Ovary (tissue), 7 donors: ENCODE measurements at regions not wholly inside any gene's neighbourhood (a gene's known extent, or its start where the extent isn't known, plus 50 kb on each side); places are given as distances from the start of the nearest gene placed in this dataset.

ENCODE experiments used
- DNase-seq, 5 donors: peaks; one replicate each; pipeline ENCODE4 v3.0.0-alpha.2; 2019 to 2020
- H3K27ac ChIP-seq, 2 donors: fragments of 200-600 bp; one replicate each; pipeline versions ENCODE4 v1.5.1 to v1.8.0; 2019 to 2022
- H3K27me3 ChIP-seq: fragments of 200-600 bp; one replicate; pipeline ENCODE4 v1.8.0; 2022
- H3K36me3 ChIP-seq: fragments of 200-600 bp; sonication (generic); one replicate; pipeline ENCODE4 v1.5.1; 2019
- H3K4me1 ChIP-seq: one replicate; pipeline ENCODE4 v1.8.1; 2013; ENCODE audit warnings: mild to moderate bottlenecking, moderate library complexity; ENCODE audit not compliant: insufficient read depth
- H3K4me3 ChIP-seq: fragments of 200-600 bp; sonication (generic); one replicate; pipeline ENCODE4 v1.5.1; 2017
- H3K9me3 ChIP-seq, 2 donors: fragments of 200-600 bp in 1 of 2; sonication (generic) in 1 of 2; one replicate each; pipeline versions ENCODE4 v1.5.1 to v1.8.1; 2013 to 2019; ENCODE audit warnings: mild to moderate bottlenecking in 1 of 2, moderate library complexity in 1 of 2
- EP300 ChIP-seq: sonication (generic); formaldehyde crosslinking; IDR thresholded peaks from one replicate; pipeline ENCODE4 v1.6.1; 2017; ENCODE audit warnings: antibody characterized with exemption
- POLR2A ChIP-seq: fragments of 450-650 bp; IDR thresholded peaks from one replicate; pipeline ENCODE4 v1.6.1; 2017; ENCODE audit warnings: antibody characterized with exemption, mild to moderate bottlenecking, moderate library complexity
- WGBS, 3 donors: extraction: QIAGEN DNeasy Blood & Tissue Kit in 1 of 3; methylation state at CpG; one replicate each; pipeline versions ENCODE4 v1.1.5 to v1.1.7; 2013 to 2017; 5-methylcytosine and 5-hydroxymethylcytosine counted together
- intact Hi-C, 4 donors: fragments of 100-400 bp; cut with DNase I; formaldehyde crosslinking; loops; one replicate each; pipeline versions ENCODE4 v1.11.0 to v1.15.1; 2022 to 2023
- TF ChIP-seq, protein P1 (sequence below), 3 donors: fragments of 450-650 bp in 2 of 3; fragments of 200-600 bp in 1 of 3; IDR thresholded peaks; one replicate each; pipeline versions ENCODE4 v1.5.1 to v1.8.0; 2016 to 2022; ENCODE audit warnings: antibody characterized with exemption in 3 of 3, mild to moderate bottlenecking in 1 of 3
- donor health status: DM: no; HTN: no; CAD: no; lungs with moderate emphysema.
- donor health status: DM: no; HTN: no; CAD: no.
- donor health status: Bipolar disorder and iron deficiency.
- donor health status: DM: no; HTN: no; CAD: no.
- donor health status: DM: yes; HTN: yes; CAD: no.

DNA sequence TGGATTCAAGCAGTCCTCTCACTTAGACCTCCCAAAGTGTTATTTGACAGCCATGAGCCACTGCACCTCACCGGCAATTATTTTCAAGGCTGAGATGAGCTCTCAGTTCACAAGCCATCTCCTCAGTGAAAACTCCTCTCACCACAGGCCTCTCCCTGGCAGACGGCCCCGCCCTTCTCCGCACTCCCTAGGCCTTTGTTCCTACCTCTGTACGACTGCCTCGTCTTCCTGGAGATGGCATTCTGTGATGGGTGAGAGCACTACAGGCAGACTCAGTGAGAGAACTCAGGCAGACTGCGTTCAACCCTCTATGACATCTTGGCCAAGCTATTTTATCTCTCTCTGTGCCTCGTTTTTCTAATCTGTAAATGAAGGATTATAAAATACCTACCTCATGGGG is 67.0 kb upstream of the TPM1 start:
- TF ChIP-seq, protein P1, sequence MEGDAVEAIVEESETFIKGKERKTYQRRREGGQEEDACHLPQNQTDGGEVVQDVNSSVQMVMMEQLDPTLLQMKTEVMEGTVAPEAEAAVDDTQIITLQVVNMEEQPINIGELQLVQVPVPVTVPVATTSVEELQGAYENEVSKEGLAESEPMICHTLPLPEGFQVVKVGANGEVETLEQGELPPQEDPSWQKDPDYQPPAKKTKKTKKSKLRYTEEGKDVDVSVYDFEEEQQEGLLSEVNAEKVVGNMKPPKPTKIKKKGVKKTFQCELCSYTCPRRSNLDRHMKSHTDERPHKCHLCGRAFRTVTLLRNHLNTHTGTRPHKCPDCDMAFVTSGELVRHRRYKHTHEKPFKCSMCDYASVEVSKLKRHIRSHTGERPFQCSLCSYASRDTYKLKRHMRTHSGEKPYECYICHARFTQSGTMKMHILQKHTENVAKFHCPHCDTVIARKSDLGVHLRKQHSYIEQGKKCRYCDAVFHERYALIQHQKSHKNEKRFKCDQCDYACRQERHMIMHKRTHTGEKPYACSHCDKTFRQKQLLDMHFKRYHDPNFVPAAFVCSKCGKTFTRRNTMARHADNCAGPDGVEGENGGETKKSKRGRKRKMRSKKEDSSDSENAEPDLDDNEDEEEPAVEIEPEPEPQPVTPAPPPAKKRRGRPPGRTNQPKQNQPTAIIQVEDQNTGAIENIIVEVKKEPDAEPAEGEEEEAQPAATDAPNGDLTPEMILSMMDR (IDR thresholded peaks at IDR 0.05): no peak
- TF ChIP-seq EP300 (no peak), POLR2A (no peak)
- Histone ChIP-seq H3K9me3 (no peaks in the 10 kb centered on the region), H3K36me3 (no peaks in the 10 kb centered on the region), H3K27ac (no peak overlapping the region), H3K4me3 (no peak overlapping the region), H3K4me1 (peaks cover 1% of the 10 kb centered on the region), H3K27me3 (no peaks in the 10 kb centered on the region)
- intact Hi-C loops: no loop called here
- 59 to 60% (median 60%) methylated on average over 8 of the region's 8 CpGs for WGBS, 3 donors
- DNase-seq: no peak

DNA sequence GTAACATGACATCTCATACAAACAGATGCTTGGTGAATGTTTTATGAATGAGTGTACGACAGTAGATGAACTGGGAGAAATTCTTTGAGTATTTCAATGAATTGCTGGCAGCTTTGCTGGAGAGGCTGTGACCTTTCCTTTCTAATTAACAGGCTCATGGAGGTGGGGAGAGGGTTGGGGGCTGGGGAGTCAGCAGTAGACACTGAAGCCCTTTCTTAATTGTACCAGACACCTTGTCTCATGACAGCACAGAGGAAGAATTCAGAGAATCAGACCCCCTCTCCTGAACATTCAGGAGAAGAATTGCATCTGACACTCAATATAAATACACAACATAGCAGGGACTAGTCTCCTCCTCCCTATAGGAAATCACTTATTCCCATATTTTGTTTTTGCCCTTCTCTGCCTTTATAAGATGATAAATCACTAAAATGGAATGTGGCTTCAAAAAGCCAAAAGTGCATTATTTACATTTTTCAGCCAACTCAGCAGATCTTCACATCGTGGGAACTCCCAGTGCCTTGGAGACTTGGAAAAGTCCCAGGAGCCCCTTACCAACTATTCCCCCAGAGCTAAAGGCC is 66.2 kb upstream of the TPM1 start:
- H3K27ac ChIP-seq: no peak overlapping the region
- peaks cover 1% of the 10 kb centered on the region for H3K4me1 ChIP-seq
- no peak for DNase-seq
- intact Hi-C loops: no loop called here
- H3K4me3 ChIP-seq: no peak overlapping the region
- H3K36me3 ChIP-seq: no peaks in the 10 kb centered on the region
- no peaks in the 10 kb centered on the region for H3K9me3 ChIP-seq
- TF ChIP-seq, protein P1 (IDR thresholded peaks at IDR 0.05): no peak
- TF ChIP-seq EP300 (no peak), POLR2A (no peak)
- H3K27me3 ChIP-seq: no peaks in the 10 kb centered on the region
- 16 to 25% (median 17%) methylated on average over 2 of the region's 2 CpGs for WGBS, 3 donors

DNA sequence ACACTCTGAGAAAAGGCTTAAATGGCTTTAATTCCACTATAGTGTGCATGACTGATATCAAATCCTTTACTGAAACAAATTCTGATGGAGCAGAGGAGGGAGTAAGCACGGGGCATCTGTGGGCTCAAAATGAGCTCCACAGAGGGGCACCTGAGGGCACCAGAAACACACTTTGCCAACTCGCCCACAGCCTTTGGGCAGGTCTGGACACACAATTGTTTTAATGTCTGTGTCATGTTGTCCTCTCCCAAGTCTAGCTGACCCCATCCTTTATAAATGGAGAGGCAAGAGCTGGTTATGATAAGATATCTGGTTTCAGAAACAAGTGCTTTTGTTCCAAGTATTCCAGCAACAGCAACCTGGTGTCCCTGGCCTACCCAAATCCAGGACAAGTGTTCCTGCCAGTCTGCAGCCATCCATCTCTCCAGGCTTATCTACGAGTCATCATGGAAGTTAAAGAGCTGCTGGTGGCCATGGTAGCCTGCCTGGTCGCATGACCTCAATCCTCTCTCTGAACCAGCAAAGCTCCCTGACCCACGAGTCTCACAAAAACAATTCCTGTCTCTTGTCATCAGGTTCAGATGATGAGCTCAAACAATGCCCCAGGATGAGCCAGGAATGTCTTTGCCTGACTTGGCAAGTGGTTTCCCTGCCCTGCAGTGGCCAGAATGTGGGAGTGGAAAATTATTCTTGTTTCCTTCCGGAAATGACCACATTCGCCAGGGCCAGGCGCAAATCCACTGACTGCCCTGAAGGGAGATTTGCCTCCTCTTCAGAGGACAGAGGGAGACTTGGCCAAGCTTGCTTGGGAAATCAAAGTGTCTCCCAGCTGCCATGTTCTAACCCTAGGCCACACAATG is 64.4 kb upstream of the TPM1 start:
- no peak for DNase-seq

DNA sequence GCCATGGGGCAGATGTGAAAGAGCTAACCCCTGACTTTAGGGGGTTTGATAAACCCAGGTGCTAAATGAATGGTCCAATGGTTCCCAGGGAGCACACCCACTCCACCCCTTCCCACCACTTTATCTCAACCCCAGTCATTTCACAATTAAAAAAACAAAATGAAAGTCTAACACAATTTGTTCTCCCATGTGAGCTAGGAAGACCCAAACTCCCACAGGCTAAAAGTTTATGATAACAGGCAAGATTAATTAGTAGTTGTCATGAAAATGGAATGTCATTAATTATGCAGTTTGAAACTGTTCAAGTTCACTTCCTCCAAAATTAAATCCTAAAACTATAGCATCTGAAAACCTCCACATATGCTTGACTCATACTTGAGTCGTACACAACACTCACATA is 63.3 kb upstream of the TPM1 start:
- DNase-seq: no peak

More for the DNA sequence above, 64.4 kb upstream of the TPM1 start:
- Histone ChIP-seq H3K27me3 (no peaks in the 10 kb centered on the region), H3K36me3 (no peaks in the 10 kb centered on the region), H3K4me3 (no peak overlapping the region), H3K27ac (no peak overlapping the region), H3K4me1 (peaks cover 1% of the 10 kb centered on the region), H3K9me3 (no peaks in the 10 kb centered on the region)
- no peak for TF ChIP-seq EP300
- no peak for TF ChIP-seq POLR2A
- TF ChIP-seq, protein P1 (IDR thresholded peaks at IDR 0.05): no peak
- 88 to 91% (median 89%) methylated on average over 8 of the region's 8 CpGs for WGBS, 3 donors
- intact Hi-C loops: no loop called here

More for the DNA sequence above, 63.3 kb upstream of the TPM1 start:
- no peaks in the 10 kb centered on the region for H3K9me3 ChIP-seq
- WGBS, 3 donors: 83 to 86% (median 85%) methylated on average over 1 of the region's 1 CpG
- H3K4me3 ChIP-seq: no peak overlapping the region
- peaks cover 1% of the 10 kb centered on the region for H3K4me1 ChIP-seq
- no peaks in the 10 kb centered on the region for H3K27me3 ChIP-seq
- no peak overlapping the region for H3K27ac ChIP-seq
- intact Hi-C loops: no loop called here
- TF ChIP-seq, protein P1 (IDR thresholded peaks at IDR 0.05): no peak
- no peak for TF ChIP-seq POLR2A
- TF ChIP-seq EP300: no peak
- H3K36me3 ChIP-seq: no peaks in the 10 kb centered on the region
